Ishikawa (cell line): ENCODE measurements at regions not wholly inside any gene's neighbourhood (a gene's known extent, or its start where the extent isn't known, plus 50 kb on each side); places are given as distances from the start of the nearest gene placed in this dataset.

Experiments
- CEBPB ChIP-seq: IDR thresholded peaks from 2 replicates; pipeline ENCODE4 v1.6.1; 2012
- CREB1 ChIP-seq: IDR thresholded peaks from 2 replicates; pipeline ENCODE4 v1.6.1; 2012; ENCODE audit warnings: low read depth
- EGR1 ChIP-seq: IDR thresholded peaks from 2 replicates; pipeline ENCODE4 v1.6.1; 2012
- EP300 ChIP-seq: IDR thresholded peaks from 2 replicates; pipeline ENCODE4 v1.6.1; 2012; ENCODE audit warnings: borderline replicate concordance
- FOXM1 ChIP-seq: IDR thresholded peaks from 2 replicates; pipeline ENCODE4 v1.6.1; 2012; ENCODE audit warnings: low read depth, borderline replicate concordance
- MAX ChIP-seq: IDR thresholded peaks from 2 replicates; pipeline ENCODE4 v1.6.1; 2012
- NFIC ChIP-seq: IDR thresholded peaks from 2 replicates; pipeline ENCODE4 v1.6.1; 2012
- RAD21 ChIP-seq: IDR thresholded peaks from 2 replicates; pipeline ENCODE4 v1.6.1; 2012; ENCODE audit warnings: low read depth
- REST ChIP-seq: IDR thresholded peaks from 2 replicates; pipeline ENCODE4 v1.6.1; 2012; ENCODE audit warnings: low read depth, mild to moderate bottlenecking
- TAF1 ChIP-seq: IDR thresholded peaks from 2 replicates; pipeline ENCODE4 v1.6.1; 2012; ENCODE audit warnings: low read depth, mild to moderate bottlenecking
- TCF12 ChIP-seq: IDR thresholded peaks from 2 replicates; pipeline ENCODE4 v1.6.1; 2012; ENCODE audit warnings: low read depth
- TEAD4 ChIP-seq: IDR thresholded peaks from 2 replicates; pipeline ENCODE4 v1.6.1; 2012
- USF1 ChIP-seq: IDR thresholded peaks from 2 replicates; pipeline ENCODE4 v1.6.1; 2012
- YY1 ChIP-seq: IDR thresholded peaks from 2 replicates; pipeline ENCODE4 v1.6.1; 2012; ENCODE audit warnings: low read depth
- ZBTB7A ChIP-seq: IDR thresholded peaks from 2 replicates; pipeline ENCODE4 v1.6.1; 2012; ENCODE audit warnings: low read depth

- TF ChIP-seq CREB1 (no peak), RAD21 (no peak), TAF1 (no peak), ZBTB7A (no peak), REST (no peak), CEBPB (no peak), USF1 (no peak), EGR1 (no peak)
Measured at GRCh38 chr2:187819624-187820023, 265.4 kb upstream of the TFPI start.

- TF ChIP-seq RAD21 (no peak), TEAD4 (no peak), TAF1 (no peak), EP300 (no peak), ZBTB7A (no peak), TCF12 (no peak), USF1 (no peak), FOXM1 (no peak), CREB1 (no peak), CEBPB (no peak), MAX (no peak), YY1 (no peak)
Measured at GRCh38 chr2:187825108-187825507, 270.9 kb upstream of the TFPI start.

- TF ChIP-seq NFIC (peak; percentile 34; the same call in 1 of the 2 replicates), EGR1 (no peak), TEAD4 (peak; percentile 50; the same call in 1 of the 2 replicates)
Measured at GRCh38 chr2:187826023-187826422, 271.8 kb upstream of the TFPI start.

GRCh38 chr2:187834787-187835186 lies 280.6 kb upstream of the TFPI start:
- TF ChIP-seq EP300: no peak
- TF ChIP-seq REST: no peak
- no peak for TF ChIP-seq TCF12
- no peak for TF ChIP-seq EGR1
- no peak for TF ChIP-seq RAD21
- no peak for TF ChIP-seq CEBPB
- no peak for TF ChIP-seq MAX
- no peak for TF ChIP-seq TAF1
- TF ChIP-seq TEAD4: no peak
- TF ChIP-seq ZBTB7A: no peak
- TF ChIP-seq USF1: no peak
- TF ChIP-seq NFIC: no peak
- TF ChIP-seq FOXM1: no peak
- no peak for TF ChIP-seq CREB1
- TF ChIP-seq YY1: no peak

GRCh38 chr2:187838690-187839089 lies 284.5 kb upstream of the TFPI start:
- TF ChIP-seq MAX: no peak
- no peak for TF ChIP-seq REST
- no peak for TF ChIP-seq EGR1
- no peak for TF ChIP-seq EP300
- TF ChIP-seq CEBPB: no peak
- TF ChIP-seq CREB1: no peak
- no peak for TF ChIP-seq RAD21
- TF ChIP-seq FOXM1: no peak
- TF ChIP-seq TCF12: no peak
- no peak for TF ChIP-seq YY1
- no peak for TF ChIP-seq TEAD4
